ENCODE measurements at regions not wholly inside any gene's neighbourhood (a gene's known extent, or its start where the extent isn't known, plus 50 kb on each side); places are given as distances from the start of the nearest gene placed in this dataset.

DNA sequence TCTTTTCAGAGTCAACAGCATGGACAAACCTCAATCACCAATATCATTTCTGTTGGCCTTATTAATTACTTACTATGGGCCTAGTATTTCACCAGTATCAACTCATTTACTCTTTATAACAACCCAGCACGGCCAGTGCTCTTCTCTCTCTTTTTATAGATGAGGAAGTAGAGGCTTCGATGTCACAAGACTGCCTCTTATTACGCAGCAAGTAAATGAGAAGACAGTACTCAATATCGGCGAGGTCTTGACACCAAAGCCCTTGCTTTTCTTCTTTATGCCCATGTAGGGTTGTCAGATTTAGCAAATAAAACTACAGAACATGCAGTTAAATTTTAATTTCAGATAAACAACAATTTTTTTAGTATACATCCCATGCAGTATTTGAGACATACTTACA is 99.0 kb upstream of the KCNMB2 start:
- TF ChIP-seq, protein P1, sequence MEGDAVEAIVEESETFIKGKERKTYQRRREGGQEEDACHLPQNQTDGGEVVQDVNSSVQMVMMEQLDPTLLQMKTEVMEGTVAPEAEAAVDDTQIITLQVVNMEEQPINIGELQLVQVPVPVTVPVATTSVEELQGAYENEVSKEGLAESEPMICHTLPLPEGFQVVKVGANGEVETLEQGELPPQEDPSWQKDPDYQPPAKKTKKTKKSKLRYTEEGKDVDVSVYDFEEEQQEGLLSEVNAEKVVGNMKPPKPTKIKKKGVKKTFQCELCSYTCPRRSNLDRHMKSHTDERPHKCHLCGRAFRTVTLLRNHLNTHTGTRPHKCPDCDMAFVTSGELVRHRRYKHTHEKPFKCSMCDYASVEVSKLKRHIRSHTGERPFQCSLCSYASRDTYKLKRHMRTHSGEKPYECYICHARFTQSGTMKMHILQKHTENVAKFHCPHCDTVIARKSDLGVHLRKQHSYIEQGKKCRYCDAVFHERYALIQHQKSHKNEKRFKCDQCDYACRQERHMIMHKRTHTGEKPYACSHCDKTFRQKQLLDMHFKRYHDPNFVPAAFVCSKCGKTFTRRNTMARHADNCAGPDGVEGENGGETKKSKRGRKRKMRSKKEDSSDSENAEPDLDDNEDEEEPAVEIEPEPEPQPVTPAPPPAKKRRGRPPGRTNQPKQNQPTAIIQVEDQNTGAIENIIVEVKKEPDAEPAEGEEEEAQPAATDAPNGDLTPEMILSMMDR (IDR thresholded peaks at IDR 0.05): no peak
- no peak for TF ChIP-seq POLR2A (IDR thresholded peaks at IDR 0.05)
